NCI-H2107 treated with DMSO at 0.1 percent for 48 hours (cell line): ENCODE measurements at regions not wholly inside any gene's neighbourhood (a gene's known extent, or its start where the extent isn't known, plus 50 kb on each side); places are given as distances from the start of the nearest gene placed in this dataset.
"Not testable (repeated sequence)": the region's sequence is repeated elsewhere in the genome, so short reads cannot be mapped to it uniquely, and the experiment has no call there.

Experiments
- DNase-seq: peaks from one replicate; lab custom pipeline; 2025; ENCODE audit not compliant: unreplicated experiment; lab: John Stamatoyannopoulos, UW

DNA sequence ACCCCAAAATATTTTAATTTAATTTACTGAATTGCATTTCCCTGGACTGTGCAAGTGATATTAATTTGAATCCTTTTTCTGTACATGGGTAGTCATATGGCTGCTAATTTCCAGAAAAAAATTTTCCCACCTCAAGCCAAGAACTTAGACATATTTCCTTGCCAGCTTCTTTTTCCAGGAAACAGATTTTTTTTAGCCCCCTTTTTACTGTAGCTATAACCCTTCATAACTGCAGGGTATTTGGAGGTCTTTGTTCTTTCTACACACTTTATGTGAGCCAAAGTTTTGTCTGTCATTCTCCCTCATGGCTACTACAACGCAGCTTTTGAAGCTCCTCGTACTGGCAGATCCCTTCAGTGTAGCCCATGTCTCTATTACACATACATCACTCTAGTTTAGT lies 261.2 kb upstream of the PIK3R1 start:
- DNase-seq = no peak

- no peak for DNase-seq
Measured at GRCh38 chr5:67942421-67942820, 273.1 kb upstream of the PIK3R1 start.

- DNase-seq = no peak
Measured at GRCh38 chr5:67941614-67942401, 273.7 kb upstream of the PIK3R1 start.

- DNase-seq = no peak
Measured at GRCh38 chr5:67935908-67936566, 279.5 kb upstream of the PIK3R1 start.

- no peak for DNase-seq
Measured at GRCh38 chr5:67934976-67935375, 280.6 kb upstream of the PIK3R1 start.

DNA sequence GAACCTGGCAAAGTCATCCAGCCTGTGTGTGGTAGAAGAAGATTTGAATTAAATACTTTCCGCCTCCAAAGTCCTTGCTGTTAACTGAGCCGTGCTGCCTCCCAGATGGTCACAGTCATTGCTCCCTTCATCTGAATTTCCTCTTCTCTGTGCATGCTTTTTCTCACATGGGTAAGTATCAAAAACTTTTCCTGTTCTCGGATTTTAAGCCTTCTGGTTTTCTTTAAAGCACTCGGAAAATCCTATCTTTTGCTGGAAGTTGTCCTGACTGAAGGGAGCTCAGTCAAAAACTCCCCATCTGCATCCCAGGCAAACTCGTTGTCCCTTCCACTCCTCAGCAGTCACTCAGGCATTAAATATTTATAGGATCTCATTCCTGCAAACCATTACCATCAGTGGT lies 290.0 kb upstream of the PIK3R1 start:
- no peak for DNase-seq

DNA sequence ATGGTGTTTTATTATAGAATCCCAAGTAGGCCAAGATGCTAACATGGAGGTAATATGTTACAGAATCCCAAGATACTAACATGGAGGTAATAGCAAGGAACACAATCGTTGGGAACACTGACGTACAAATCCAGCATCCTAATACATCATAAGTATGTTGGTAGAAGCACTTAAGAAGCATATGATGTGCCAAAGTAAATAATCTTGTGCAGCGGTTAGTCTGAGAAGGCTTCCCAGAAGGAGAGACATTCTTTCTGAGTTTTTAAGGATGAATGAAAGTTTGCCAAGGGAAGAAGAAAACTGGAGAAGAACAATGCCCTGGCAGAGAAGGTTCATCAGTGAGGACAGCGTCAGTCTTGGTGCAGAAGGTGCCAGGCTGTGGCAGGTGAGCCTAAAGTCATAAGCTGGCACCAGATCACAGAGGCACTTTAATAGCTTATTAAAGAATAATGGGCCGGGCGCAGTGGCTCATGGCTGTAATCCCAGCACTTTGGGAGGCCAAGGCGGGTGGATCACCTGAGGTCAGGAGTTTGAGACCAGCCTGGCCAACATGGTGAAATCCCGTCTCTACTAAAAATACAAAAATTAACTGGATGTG lies 294.5 kb upstream of the PIK3R1 start:
- DNase-seq = no peak

DNA sequence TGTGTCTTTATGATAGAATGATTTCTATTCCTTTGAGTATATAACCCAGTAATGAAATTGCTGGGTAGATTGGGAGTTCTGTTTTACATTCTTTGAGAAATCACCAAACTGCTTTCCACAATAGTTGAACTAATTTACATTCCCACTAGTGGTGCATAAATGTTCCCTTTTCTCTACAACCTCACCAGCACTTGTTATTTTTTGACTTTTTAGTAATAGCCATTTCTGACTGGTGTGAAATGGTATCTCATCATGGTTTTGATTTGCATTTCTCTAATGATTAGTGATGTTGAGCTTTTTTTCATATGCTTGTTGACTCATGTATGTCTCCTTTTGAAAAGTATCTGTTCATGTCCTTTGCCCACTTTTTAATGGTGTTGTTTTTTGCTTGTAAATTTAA lies 296.0 kb upstream of the PIK3R1 start:
- DNase-seq = not testable (repeated sequence)

- no peak for DNase-seq
Measured at GRCh38 chr5:67917561-67917960, 298.0 kb upstream of the PIK3R1 start.

DNA sequence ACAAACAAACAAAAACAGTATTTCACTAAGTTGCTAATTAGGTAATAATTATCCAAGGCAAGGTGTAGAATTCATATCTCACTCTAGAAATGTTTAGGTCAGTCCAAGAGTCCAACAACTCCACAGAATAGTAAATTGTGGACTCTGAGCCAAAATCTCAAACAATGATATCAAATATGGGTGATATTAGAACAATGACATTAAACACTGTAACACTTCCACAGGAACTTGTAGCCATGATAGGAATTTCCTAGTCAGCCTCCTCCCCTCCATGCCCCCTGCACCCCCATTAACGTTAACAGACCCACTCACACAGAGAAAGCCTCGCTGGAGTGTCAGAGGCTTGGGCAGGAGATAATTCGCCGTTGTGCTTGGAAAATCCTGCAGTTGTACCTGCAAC lies 305.0 kb upstream of the PIK3R1 start:
- no peak for DNase-seq

DNA sequence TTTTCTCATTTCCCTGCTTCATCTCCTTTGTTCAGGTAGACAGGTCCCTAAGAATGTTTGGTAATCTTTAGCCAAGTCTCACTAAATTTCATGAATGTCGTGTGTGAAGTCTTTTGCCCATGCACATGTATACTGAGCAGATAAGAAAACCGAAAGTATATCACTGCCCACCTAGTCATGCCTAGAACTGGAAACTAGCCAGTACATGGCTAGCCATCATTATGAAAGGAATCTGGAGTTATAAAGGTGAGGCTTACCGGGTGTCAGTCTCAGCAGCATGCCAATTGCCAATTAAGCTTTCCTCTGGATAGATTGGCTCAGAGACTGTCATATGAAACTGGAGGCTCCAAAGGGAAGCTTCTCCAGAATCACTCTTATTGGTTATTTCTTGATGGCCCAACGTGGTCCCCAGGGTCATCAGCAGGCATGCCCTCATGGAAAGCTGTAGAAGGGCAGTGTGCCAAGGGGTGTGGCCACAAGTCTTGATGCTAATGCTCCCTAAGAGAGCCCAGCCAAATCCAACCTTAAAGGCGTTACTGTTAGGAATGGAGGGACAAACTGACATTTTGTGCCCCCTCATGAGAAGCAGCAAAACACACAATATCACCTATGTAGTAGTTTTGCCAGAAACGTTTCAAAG lies 307.3 kb upstream of the PIK3R1 start:
- no peak for DNase-seq

DNA sequence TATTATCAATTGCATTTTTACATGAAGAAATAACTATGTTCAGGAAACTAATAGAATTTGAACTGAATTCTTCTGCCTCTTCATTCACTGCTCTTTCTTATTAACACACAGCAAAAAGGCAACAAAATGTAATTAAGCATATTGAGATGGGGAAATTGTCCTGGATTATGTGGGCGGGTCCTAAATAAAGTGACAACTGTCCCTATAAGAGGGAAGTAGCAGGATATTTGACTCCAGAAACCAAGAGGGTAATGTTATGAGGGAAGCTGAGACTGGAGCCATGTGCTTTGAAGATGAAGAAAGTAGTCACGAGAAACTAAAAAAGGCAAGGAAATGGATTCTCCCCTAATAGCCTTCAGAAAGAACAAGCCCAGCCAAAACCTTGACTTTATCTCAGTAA lies 311.2 kb upstream of the PIK3R1 start:
- DNase-seq = no peak

DNA sequence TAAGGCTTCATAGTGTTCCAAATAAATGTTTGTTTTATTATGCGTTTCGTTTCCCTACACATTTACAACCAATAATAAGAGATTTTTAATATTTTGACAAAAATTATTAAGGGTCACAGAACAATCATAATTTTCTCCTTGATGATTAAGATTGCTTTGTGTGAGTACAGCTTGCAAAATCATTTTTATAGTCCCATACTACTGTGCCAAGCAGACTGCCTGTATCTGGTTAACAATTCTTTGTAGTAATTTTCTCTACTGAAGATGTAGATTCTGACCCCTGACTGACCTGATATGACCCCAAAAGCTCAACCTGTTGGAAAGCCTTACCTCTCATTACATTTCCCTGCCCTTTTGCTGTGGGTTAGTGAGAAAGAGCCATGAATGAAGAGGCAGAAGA lies 311.9 kb upstream of the PIK3R1 start:
- DNase-seq = no peak

DNA sequence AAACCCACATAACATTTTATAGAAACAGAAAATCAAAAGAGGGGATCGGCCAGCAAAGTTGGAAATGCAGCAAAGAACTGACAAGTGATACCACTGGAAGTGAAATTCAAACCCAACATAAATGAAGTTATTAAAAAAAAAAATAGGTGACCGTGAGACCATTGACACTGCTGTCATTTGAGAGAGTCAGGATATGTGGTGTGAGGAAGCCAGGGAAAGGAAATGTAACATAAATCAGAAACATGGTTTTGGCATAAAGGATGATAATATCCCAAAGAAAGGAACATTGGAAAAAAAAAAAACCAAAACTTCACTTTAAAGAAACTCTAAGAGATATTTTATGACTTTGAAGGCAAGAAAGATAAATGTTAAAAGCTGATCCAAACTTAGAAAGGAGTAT lies 312.4 kb upstream of the PIK3R1 start:
- DNase-seq = no peak

- DNase-seq = no peak
Measured at GRCh38 chr5:67902497-67902830, 313.1 kb upstream of the PIK3R1 start.

DNA sequence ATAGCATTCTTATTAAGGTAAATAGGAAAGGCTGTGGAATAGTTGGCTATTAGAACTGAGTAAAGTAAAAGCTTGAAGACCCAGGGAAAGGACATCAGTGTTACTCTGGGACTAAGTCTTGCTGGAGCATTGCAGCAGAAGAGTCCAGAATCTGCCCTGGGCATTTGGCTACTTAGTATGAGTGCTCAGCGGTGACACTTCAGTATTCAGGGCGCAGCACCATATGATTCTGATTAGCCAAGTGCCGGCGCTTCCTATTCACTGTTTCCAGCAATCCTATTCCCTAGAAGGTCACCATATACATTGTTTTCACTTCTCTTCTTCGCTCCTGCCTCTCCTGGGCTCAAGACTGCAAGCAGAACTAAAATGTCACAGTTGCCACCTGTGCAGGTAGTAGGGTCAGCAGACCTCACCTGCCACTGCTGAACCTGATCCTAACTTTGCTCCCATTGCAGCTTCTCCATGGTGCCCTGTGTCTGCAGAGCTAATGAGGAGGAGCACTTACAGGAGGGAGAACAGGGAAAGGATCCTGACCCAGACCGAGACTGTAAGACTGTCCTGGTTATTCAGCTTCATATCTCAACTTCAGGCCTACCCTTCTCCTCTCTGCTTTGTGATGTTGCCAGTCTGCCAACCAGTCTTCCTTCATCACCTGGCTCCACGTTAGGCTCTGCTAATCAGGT lies 313.6 kb upstream of the PIK3R1 start:
- no peak for DNase-seq

GRCh38 chr5:67900514-67900913 lies 315.0 kb upstream of the PIK3R1 start:
- DNase-seq = no peak

- DNase-seq = no peak
Measured at GRCh38 chr5:67897980-67898379, 317.6 kb upstream of the PIK3R1 start.

DNA sequence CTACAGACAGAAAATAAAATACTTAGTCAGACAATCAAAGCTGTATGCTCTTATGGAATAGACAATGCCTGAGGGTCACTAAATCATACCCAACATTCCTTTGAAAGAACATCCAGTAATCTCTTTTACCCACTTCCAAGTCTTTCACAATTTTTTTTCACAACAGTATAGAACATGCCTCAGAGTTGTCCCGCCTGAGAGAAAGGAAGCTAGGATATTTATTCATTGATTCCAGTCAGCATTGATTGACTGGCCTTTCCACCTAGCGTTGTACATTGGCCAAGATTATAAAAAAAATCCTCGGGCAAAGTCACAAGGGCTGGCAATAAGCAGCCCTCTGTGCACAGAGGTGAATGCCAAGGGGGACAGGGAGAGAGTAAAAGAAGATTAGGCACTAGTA lies 318.1 kb upstream of the PIK3R1 start:
- DNase-seq = no peak

DNA sequence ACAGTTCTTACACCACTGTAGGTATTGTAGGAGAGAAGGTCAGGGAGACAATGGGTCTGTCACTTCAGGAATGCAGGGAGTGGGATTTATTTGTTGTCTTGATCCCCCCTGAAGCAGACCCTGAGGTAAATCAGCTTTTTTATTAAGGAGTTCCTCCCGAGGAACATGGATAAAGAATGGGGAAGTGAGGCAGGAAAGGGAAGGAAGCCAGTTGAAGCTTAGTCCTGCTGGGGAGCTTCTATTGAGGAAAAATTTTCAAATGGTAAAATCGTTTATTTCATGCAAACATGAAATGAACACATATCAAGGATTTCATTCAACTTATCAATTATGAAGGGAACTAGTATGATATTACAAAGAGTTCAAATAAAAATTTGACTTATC lies 318.6 kb upstream of the PIK3R1 start:
- no peak for DNase-seq

DNA sequence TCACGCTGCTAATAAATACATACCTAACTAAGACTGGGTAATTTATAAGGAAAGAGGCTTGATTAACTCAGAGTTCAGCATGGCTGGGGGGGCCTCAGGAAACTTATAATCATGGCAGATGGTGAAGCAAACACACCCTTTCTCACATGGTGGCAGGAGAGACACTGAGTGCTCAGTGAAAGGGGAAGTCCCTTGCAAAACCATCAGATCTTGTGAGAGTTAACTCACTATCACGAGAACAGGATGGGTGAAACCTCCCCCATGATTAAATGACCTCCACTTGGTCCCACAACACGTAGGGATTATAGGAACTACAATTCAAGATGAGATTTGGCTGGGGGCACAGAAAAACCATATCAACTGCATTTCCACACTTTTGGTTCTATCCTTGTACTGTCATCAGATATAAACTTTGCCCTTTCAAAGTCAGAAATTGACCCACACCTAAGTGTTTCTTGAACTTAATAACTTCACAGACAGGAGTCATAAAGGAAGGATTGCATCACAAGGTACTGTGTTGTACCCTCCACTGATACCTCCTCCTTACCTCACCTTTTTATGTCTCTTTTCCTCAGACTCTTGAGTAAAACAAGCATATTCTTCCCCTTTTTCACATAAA lies 319.1 kb upstream of the PIK3R1 start:
- DNase-seq = no peak
